ENCODE measurements at regions not wholly inside any gene's neighbourhood (a gene's known extent, or its start where the extent isn't known, plus 50 kb on each side); places are given as distances from the start of the nearest gene placed in this dataset.
"Not testable (repeated sequence)": the region's sequence is repeated elsewhere in the genome, so short reads cannot be mapped to it uniquely, and the experiment has no call there.

- intact Hi-C loops (cut with DNase I): no loop called here
- 48 to 70% (median 62%) methylated on average over 1 to 4 of the region's 4 CpGs for WGBS, 4 donors
- Histone ChIP-seq H3K9me3 (peaks cover 0 to 16% (median 0%) of the 10 kb centered on the region in 12 donors), H3K27me3 (peaks cover 0 to 4% (median 0%) of the 10 kb centered on the region in 9 donors), H3K4me1 (no peaks in the 10 kb centered on the region), H3K4me3 (no peak overlapping the region), H3K27ac (no peak overlapping the region), H3K36me3 (no peaks in the 10 kb centered on the region)
- TF ChIP-seq, protein P1, sequence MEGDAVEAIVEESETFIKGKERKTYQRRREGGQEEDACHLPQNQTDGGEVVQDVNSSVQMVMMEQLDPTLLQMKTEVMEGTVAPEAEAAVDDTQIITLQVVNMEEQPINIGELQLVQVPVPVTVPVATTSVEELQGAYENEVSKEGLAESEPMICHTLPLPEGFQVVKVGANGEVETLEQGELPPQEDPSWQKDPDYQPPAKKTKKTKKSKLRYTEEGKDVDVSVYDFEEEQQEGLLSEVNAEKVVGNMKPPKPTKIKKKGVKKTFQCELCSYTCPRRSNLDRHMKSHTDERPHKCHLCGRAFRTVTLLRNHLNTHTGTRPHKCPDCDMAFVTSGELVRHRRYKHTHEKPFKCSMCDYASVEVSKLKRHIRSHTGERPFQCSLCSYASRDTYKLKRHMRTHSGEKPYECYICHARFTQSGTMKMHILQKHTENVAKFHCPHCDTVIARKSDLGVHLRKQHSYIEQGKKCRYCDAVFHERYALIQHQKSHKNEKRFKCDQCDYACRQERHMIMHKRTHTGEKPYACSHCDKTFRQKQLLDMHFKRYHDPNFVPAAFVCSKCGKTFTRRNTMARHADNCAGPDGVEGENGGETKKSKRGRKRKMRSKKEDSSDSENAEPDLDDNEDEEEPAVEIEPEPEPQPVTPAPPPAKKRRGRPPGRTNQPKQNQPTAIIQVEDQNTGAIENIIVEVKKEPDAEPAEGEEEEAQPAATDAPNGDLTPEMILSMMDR (IDR thresholded peaks at IDR 0.05): no peak
- TF ChIP-seq POLR2A (IDR thresholded peaks at IDR 0.05): no peak
- no peak for ATAC-seq
- no peak for DNase-seq
These were observed 631.1 kb upstream of the HTR1E start for GRCh38 chr6:86306210-86306609.

- no peaks in the 10 kb centered on the region for H3K36me3 ChIP-seq
- ATAC-seq: no peak
- TF ChIP-seq POLR2A (IDR thresholded peaks at IDR 0.05): no peak
- TF ChIP-seq, protein P1 (IDR thresholded peaks at IDR 0.05): no peak
These were observed 643.2 kb upstream of the SYNCRIP start for GRCh38 chr6:86285876-86286275.

DNA sequence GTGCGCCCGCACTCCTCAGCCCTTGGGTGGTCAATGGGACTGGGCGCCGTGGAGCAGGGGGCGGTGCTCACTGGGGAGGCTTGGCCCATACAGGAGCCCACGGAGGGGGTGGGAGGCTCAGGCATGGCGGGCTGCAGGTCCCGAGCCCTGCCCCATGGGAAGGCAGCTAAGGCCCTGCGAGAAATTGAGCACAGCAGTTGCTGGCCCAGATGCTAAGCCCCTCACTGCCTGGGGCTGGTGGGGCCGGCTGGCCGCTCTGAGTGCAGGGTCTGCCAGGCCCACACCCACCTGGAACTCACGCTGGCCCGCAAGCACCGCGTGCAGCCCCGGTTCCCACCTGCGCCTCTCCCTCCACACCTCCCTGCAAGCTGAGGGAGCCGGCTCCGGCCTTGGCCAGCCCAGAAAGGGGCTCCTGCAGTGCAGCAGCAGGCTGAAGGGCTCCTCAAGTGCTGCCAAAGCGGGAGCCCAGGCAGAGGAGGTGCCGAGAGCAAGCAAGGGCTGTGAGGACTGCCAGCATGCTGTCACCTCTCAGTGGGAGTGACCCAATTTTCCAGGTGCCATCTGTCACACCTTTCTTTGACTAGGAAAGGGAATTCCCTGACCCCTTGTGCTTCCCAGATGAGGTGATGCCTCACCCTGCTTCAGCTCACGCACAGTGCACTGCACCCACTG is 642.3 kb upstream of the SYNCRIP start:
- H3K36me3 ChIP-seq; H3K27me3 ChIP-seq; ATAC-seq; intact Hi-C loops (cut with DNase I); H3K27ac ChIP-seq; DNase-seq; H3K4me3 ChIP-seq; H3K4me1 ChIP-seq: not testable (repeated sequence)
- H3K9me3 ChIP-seq: peaks cover 0 to 17% (median 0%) of the 10 kb centered on the region in 12 donors
- WGBS, 4 donors: 85 to 92% (median 90%) methylated on average over 16 to 22 of the region's 22 CpGs

More at GRCh38 chr6:86285876-86286275, 643.2 kb upstream of the SYNCRIP start:
- no peaks in the 10 kb centered on the region for H3K27me3 ChIP-seq
- no peak overlapping the region for H3K4me3 ChIP-seq
- DNase-seq: no peak
- H3K9me3 ChIP-seq: peaks cover 0 to 17% (median 0%) of the 10 kb centered on the region in 12 donors
- intact Hi-C loops (cut with DNase I): no loop called here
- H3K4me1 ChIP-seq: no peaks in the 10 kb centered on the region
- H3K27ac ChIP-seq: no peak overlapping the region

- H3K4me3 ChIP-seq; H3K27ac ChIP-seq; H3K27me3 ChIP-seq; ATAC-seq; H3K4me1 ChIP-seq; intact Hi-C loops (cut with DNase I); DNase-seq; H3K36me3 ChIP-seq: not testable (repeated sequence)
- peaks cover 0 to 17% (median 1%) of the 10 kb centered on the region in 12 donors for H3K9me3 ChIP-seq
- 76 to 86% (median 79%) methylated on average over 6 of the region's 6 CpGs for WGBS, 4 donors
These were observed 640.9 kb upstream of the SYNCRIP start for GRCh38 chr6:86283596-86283995.

DNA sequence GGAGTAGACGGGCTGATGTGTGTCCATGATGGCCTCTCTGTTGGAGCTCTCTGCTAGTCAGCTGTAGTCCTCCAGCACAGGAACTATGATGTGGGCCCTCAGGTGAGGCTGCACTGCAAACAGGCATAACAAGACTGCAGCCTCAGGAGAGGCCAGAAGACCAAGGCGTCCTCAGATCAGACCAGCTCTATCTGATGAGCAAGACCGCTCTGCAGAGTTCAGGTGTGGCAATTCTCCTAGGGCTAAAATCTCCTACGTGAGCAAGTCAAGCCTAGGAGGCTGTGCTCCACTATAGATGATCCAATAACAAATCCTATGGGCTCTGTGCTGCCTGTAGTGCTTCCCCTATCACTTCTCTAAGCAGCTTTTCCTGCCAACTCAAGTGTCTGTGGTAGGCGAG is 633.4 kb upstream of the SYNCRIP start:
- TF ChIP-seq, protein P1 (IDR thresholded peaks at IDR 0.05): no peak
- no peak for TF ChIP-seq POLR2A (IDR thresholded peaks at IDR 0.05)
- intact Hi-C loops (cut with DNase I): no loop called here
- Histone ChIP-seq H3K4me1 (no peaks in the 10 kb centered on the region), H3K27ac (no peak overlapping the region), H3K27me3 (no peaks in the 10 kb centered on the region), H3K36me3 (no peaks in the 10 kb centered on the region), H3K4me3 (no peak overlapping the region), H3K9me3 (peaks cover 0 to 5% (median 0%) of the 10 kb centered on the region in 12 donors)
- ATAC-seq (no peak), DNase-seq (no peak)
- 71 to 79% (median 75%) methylated on average over 5 of the region's 5 CpGs for WGBS, 4 donors
